Smooth muscle cell (in vitro differentiated cells): ENCODE measurements at regions not wholly inside any gene's neighbourhood (a gene's known extent, or its start where the extent isn't known, plus 50 kb on each side); places are given as distances from the start of the nearest gene placed in this dataset.

Source experiments
- DNase-seq: peaks from one replicate; lab custom pipeline; 2025; ENCODE audit not compliant: unreplicated experiment; lab: John Stamatoyannopoulos, UW
- H2AFZ ChIP-seq: fragments of 200-600 bp; sonication (generic); 2 replicates; pipeline ENCODE4 v1.6.0; 2016; ENCODE audit warnings: antibody characterized with exemption, low read depth, mild to moderate bottlenecking
- H3F3A ChIP-seq: fragments of 200-600 bp; sonication (generic); 2 replicates; pipeline ENCODE4 v1.6.0; 2017; ENCODE audit warnings: antibody characterized with exemption, low read depth
- H3K27ac ChIP-seq: fragments of 200-600 bp; sonication (generic); 2 replicates; pipeline ENCODE4 v1.5.1; 2016; ENCODE audit warnings: low read depth, mild to moderate bottlenecking
- H3K27me3 ChIP-seq: fragments of 200-600 bp; sonication (generic); 2 replicates; pipeline ENCODE4 v1.6.1; 2016; ENCODE audit warnings: low read depth, mild to moderate bottlenecking
- H3K36me3 ChIP-seq: fragments of 200-600 bp; sonication (generic); 2 replicates; pipeline ENCODE4 v1.5.1; 2016; ENCODE audit warnings: low read depth
- H3K4me1 ChIP-seq: fragments of 200-600 bp; sonication (generic); 2 replicates; pipeline ENCODE4 v1.5.1; 2016; ENCODE audit warnings: low read depth
- H3K4me2 ChIP-seq: fragments of 200-600 bp; sonication (generic); 2 replicates; pipeline ENCODE4 v1.6.0; 2016; ENCODE audit warnings: mild to moderate bottlenecking
- H3K4me3 ChIP-seq: fragments of 200-600 bp; sonication (generic); 2 replicates; pipeline ENCODE4 v1.5.1; 2016; ENCODE audit warnings: mild to moderate bottlenecking
- H3K79me2 ChIP-seq: fragments of 200-600 bp; sonication (generic); 2 replicates; pipeline ENCODE4 v1.6.0; 2016; ENCODE audit warnings: low read depth, mild to moderate bottlenecking
- H3K9ac ChIP-seq: fragments of 200-600 bp; sonication (generic); 2 replicates; pipeline ENCODE4 v1.6.0; 2016; ENCODE audit warnings: low read depth
- H3K9me3 ChIP-seq: fragments of 200-600 bp; sonication (generic); replicated peaks from 2 replicates; pipeline ENCODE4 v1.5.1; 2016; ENCODE audit warnings: low read depth
- H4K20me1 ChIP-seq: fragments of 200-600 bp; sonication (generic); 2 replicates; pipeline ENCODE4 v1.6.0; 2016; ENCODE audit warnings: low read depth
- WGBS: methylation state at CpG from one replicate; pipeline ENCODE4 v1.1.7; 2016; ENCODE audit warnings: low lambda C conversion rate; 5-methylcytosine and 5-hydroxymethylcytosine counted together
- TF ChIP-seq, protein P1 (sequence below): fragments of 200-600 bp; sonication (generic); IDR thresholded peaks from 2 replicates; pipeline ENCODE4 v1.5.1; 2017; ENCODE audit warnings: borderline replicate concordance, mild to moderate bottlenecking, antibody characterized with exemption; ENCODE audit not compliant: insufficient read depth, poor library complexity, severe bottlenecking

DNA sequence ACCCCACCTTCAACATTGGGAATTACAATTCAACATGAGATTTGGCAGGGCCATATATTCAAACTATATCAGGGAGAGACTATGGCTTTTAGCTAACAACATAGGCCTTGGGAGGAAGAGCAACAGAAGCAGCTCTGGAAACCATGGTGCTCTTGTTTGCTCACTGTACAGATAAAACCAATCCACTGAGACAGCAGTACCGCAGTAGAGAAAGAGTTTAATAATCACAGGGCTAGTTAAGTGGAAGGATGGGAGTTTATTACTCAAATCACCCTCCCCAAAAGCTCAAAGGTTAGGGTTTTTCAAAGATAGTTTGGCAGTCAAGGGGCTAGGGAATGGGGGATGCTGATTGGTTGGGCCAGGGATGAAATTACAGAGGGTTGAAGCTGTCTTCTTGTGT is 52.7 kb upstream of the CRHR1 start:
- H4K20me1 ChIP-seq: no peaks in the 10 kb centered on the region
- no peaks in the 10 kb centered on the region for H3F3A ChIP-seq
- H3K27ac ChIP-seq: no peak overlapping the region
- peaks cover 30% of the 10 kb centered on the region for H3K27me3 ChIP-seq
- no peaks in the 10 kb centered on the region for H3K4me1 ChIP-seq
- no peak overlapping the region for H3K4me2 ChIP-seq
- 93% methylated on average over 1 of the region's 1 CpG for WGBS
- H3K79me2 ChIP-seq: no peaks in the 10 kb centered on the region
- H3K36me3 ChIP-seq: no peaks in the 10 kb centered on the region
- H3K4me3 ChIP-seq: no peak overlapping the region
- DNase-seq: no peak
- H3K9ac ChIP-seq: no peak overlapping the region
- H3K9me3 ChIP-seq: no peaks in the 10 kb centered on the region
- H2AFZ ChIP-seq: no peak overlapping the region
- TF ChIP-seq, protein P1, sequence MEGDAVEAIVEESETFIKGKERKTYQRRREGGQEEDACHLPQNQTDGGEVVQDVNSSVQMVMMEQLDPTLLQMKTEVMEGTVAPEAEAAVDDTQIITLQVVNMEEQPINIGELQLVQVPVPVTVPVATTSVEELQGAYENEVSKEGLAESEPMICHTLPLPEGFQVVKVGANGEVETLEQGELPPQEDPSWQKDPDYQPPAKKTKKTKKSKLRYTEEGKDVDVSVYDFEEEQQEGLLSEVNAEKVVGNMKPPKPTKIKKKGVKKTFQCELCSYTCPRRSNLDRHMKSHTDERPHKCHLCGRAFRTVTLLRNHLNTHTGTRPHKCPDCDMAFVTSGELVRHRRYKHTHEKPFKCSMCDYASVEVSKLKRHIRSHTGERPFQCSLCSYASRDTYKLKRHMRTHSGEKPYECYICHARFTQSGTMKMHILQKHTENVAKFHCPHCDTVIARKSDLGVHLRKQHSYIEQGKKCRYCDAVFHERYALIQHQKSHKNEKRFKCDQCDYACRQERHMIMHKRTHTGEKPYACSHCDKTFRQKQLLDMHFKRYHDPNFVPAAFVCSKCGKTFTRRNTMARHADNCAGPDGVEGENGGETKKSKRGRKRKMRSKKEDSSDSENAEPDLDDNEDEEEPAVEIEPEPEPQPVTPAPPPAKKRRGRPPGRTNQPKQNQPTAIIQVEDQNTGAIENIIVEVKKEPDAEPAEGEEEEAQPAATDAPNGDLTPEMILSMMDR: no peak

DNA sequence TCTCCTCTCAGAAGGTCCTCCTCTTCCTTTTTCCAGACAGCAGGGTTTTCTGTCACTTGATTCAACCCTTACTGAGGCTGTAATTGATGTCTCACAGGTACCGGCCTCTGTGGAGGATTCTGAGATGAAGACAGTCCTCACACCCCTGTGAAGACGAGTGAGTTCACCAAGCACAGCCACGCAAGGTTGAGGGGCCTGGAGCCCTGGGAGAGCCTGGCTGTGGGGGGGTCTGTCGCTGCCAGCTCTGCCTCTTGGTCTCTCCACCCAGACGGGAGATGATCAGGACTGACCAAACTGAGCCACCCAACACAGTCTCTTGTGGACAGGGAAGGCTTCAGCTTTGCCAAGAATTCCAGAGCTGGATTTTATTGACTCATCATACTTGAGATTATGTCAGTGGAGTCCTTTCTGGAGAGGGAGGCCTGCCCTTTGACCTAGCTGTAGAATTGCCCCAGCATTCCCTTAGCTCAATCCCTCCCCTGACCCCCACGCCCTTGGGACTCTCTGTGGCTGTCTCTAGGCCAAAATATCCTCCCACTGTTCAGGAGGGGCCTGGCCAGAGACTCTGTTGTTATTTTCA is 51.1 kb upstream of the CRHR1 start:
- Histone ChIP-seq H3K4me3 (no peak overlapping the region), H3K9ac (no peak overlapping the region), H3K27ac (no peak overlapping the region), H4K20me1 (no peaks in the 10 kb centered on the region), H2AFZ (no peak overlapping the region), H3K36me3 (no peaks in the 10 kb centered on the region), H3K4me2 (no peak overlapping the region), H3F3A (no peaks in the 10 kb centered on the region), H3K27me3 (peaks cover 30% of the 10 kb centered on the region), H3K4me1 (no peaks in the 10 kb centered on the region), H3K9me3 (no peaks in the 10 kb centered on the region), H3K79me2 (no peaks in the 10 kb centered on the region)
- no peak for DNase-seq
- TF ChIP-seq, protein P1: no peak
- WGBS: 71% methylated on average over 6 of the region's 6 CpGs

DNA sequence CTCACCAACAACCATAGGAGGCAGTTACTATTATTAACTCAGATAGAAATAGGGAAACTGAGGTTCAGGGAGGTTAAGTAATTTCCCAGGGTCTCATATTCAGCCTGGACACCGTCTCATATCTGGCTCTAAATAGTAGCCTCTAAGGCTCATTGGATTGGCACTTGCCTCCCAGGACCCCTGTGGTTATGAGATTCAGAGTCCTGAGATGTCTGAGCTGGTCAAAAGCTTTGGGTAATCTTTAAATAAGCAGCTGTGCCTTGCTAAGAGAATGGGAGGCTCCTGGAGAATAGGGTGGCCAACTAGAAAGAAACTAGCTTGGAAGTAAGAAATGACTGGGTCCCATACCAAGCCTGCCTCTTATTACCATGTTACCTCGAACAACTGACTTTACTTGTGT is 50.3 kb upstream of the CRHR1 start:
- Histone ChIP-seq H3K27me3 (peaks cover 30% of the 10 kb centered on the region), H3K79me2 (no peaks in the 10 kb centered on the region), H4K20me1 (no peaks in the 10 kb centered on the region), H3K9me3 (no peaks in the 10 kb centered on the region), H2AFZ (no peak overlapping the region), H3K27ac (no peak overlapping the region), H3K4me2 (no peak overlapping the region), H3F3A (no peaks in the 10 kb centered on the region), H3K4me3 (no peak overlapping the region), H3K4me1 (no peaks in the 10 kb centered on the region), H3K36me3 (no peaks in the 10 kb centered on the region), H3K9ac (no peak overlapping the region)
- WGBS: 50% methylated on average over 2 of the region's 2 CpGs
- DNase-seq: no peak
- TF ChIP-seq, protein P1: no peak
